Body of pancreas (tissue), 4 donors: ENCODE measurements at regions not wholly inside any gene's neighbourhood (a gene's known extent, or its start where the extent isn't known, plus 50 kb on each side); places are given as distances from the start of the nearest gene placed in this dataset.

Experiments used
- POLR2A ChIP-seq, 3 donors: fragments of 450-650 bp; IDR thresholded peaks; one replicate each; pipeline ENCODE4 v1.6.1; 2016; ENCODE audit warnings: antibody characterized with exemption in 3 of 3, mild to moderate bottlenecking in 2 of 3
- TF ChIP-seq, protein P1 (sequence below), 7 experiments: fragments of 450-650 bp in 4 of 7; fragments of 200-600 bp in 3 of 7; sonication (generic) in 3 of 7; IDR thresholded peaks; one replicate each; pipeline ENCODE4 v1.5.1; 2016 to 2019; ENCODE audit warnings: antibody characterized with exemption in 7 of 7

DNA sequence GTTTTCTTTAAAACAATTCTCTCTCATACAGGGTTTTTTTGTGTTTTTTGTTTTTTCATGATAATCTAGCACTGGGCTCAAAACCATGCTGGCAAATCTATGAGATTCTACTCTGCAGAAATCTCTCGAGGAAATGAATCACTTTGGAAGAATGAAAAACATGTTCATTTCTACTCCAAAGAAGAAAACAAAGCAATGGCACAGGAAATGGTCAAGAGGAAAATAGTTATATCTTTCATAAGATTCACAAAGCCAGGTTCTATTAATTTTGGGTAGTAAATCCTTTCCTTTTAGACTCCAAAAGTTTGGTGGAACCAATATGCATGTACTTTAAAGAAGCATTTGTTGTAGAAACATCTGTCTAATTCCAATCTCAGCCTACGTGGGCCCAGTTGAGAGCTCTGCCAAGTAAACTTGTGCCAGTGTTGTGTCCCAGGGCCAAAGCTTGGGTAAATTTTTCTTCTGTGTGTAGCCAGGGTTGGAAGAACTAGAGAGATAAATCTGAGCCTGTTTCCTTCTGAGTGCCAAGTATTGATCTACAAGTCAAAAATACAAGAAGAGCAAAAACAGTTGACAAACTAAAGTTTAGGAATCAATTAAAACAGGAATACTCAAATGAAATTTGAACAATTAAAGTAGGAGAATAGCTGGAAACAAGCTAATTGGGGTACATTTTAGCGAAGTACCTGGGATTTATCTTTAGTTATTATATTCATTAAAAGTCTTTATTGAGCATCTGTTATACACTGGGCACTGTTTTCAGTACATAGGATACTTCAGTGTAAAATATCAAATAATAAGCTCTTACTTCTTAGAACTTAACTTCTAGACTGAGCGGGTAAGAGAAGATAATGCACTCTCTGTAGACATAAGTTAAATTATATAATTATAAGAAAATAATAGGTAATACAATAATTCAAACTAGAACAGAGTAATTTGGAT is 657.5 kb upstream of the NECTIN3 start:
- TF ChIP-seq, protein P1, sequence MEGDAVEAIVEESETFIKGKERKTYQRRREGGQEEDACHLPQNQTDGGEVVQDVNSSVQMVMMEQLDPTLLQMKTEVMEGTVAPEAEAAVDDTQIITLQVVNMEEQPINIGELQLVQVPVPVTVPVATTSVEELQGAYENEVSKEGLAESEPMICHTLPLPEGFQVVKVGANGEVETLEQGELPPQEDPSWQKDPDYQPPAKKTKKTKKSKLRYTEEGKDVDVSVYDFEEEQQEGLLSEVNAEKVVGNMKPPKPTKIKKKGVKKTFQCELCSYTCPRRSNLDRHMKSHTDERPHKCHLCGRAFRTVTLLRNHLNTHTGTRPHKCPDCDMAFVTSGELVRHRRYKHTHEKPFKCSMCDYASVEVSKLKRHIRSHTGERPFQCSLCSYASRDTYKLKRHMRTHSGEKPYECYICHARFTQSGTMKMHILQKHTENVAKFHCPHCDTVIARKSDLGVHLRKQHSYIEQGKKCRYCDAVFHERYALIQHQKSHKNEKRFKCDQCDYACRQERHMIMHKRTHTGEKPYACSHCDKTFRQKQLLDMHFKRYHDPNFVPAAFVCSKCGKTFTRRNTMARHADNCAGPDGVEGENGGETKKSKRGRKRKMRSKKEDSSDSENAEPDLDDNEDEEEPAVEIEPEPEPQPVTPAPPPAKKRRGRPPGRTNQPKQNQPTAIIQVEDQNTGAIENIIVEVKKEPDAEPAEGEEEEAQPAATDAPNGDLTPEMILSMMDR (IDR thresholded peaks at IDR 0.05), result no peak
- TF ChIP-seq POLR2A (IDR thresholded peaks at IDR 0.05), result no peak
